GM12891 (cell line): ENCODE measurements at regions not wholly inside any gene's neighbourhood (a gene's known extent, or its start where the extent isn't known, plus 50 kb on each side); places are given as distances from the start of the nearest gene placed in this dataset.
"Not testable (repeated sequence)": the region's sequence is repeated elsewhere in the genome, so short reads cannot be mapped to it uniquely, and the experiment has no call there.

Experiments used
- DNase-seq: peaks from one replicate; pipeline ENCODE4 v3.0.0; 2011; ENCODE audit warnings: low spot score; ENCODE audit not compliant: insufficient read length
- FAIRE-seq: peaks from 2 replicates; lab custom pipeline; 2011; peaks lifted over from hg19 to GRCh38; lab: Jason Lieb, UNC
- PAX5 ChIP-seq: IDR thresholded peaks from 2 replicates; pipeline ENCODE4 v1.6.1; 2011; ENCODE audit warnings: low read length, moderate library complexity, mild to moderate bottlenecking; ENCODE audit not compliant: insufficient read depth, severe bottlenecking
- POLR2A ChIP-seq: IDR thresholded peaks from 2 replicates; pipeline ENCODE4 v1.6.1; 2011; ENCODE audit warnings: low read depth, low read length, control low read depth
- POLR2AphosphoS5 ChIP-seq: IDR thresholded peaks from 2 replicates; pipeline ENCODE4 v1.6.1; 2011; ENCODE audit warnings: low read depth, low read length, control low read depth
- POU2F2 ChIP-seq: IDR thresholded peaks from 2 replicates; pipeline ENCODE4 v1.6.1; 2011; ENCODE audit warnings: low read depth, mild to moderate bottlenecking, control low read depth, low read length, moderate library complexity
- SPI1 ChIP-seq: IDR thresholded peaks from 2 replicates; pipeline ENCODE4 v1.6.1; 2011; ENCODE audit warnings: low read depth, low read length, control low read depth
- TAF1 ChIP-seq: IDR thresholded peaks from 2 replicates; pipeline ENCODE4 v1.6.1; 2011; ENCODE audit warnings: low read depth, low read length, control low read depth

- no peak for FAIRE-seq
- DNase-seq: no peak
- TF ChIP-seq POLR2AphosphoS5 (no peak), POLR2A (no peak), SPI1 (no peak), PAX5 (no peak), TAF1 (no peak), POU2F2 (no peak)
Observed at GRCh38 chr13:72561791-72562190, 165.6 kb downstream of the MZT1 start.

- TF ChIP-seq SPI1: no peak
- TF ChIP-seq TAF1: no peak
- no peak for TF ChIP-seq POU2F2
- TF ChIP-seq POLR2A: no peak
- TF ChIP-seq POLR2AphosphoS5: no peak
- no peak for TF ChIP-seq PAX5
- DNase-seq (no peak), FAIRE-seq (no peak)
Observed at GRCh38 chr13:72559716-72560115, 167.7 kb downstream of the MZT1 start.

- FAIRE-seq: no peak
- TF ChIP-seq POLR2AphosphoS5: no peak
- TF ChIP-seq TAF1: no peak
- no peak for TF ChIP-seq POU2F2
- TF ChIP-seq PAX5: no peak
- TF ChIP-seq SPI1: no peak
- no peak for TF ChIP-seq POLR2A
- no peak for DNase-seq
Observed at GRCh38 chr13:72556945-72557344, 170.5 kb downstream of the MZT1 start.

GRCh38 chr13:72555601-72556000, 171.8 kb downstream of the MZT1 start:
- no peak for DNase-seq
- no peak for FAIRE-seq
- no peak for TF ChIP-seq PAX5
- no peak for TF ChIP-seq SPI1
- TF ChIP-seq TAF1: no peak
- TF ChIP-seq POU2F2: no peak
- no peak for TF ChIP-seq POLR2AphosphoS5
- TF ChIP-seq POLR2A: no peak

- TF ChIP-seq PAX5 (no peak), POLR2A (no peak), POU2F2 (no peak), TAF1 (no peak), POLR2AphosphoS5 (no peak), SPI1 (no peak)
- FAIRE-seq (no peak), DNase-seq (no peak)
Observed at GRCh38 chr13:72552731-72553130, 174.7 kb downstream of the MZT1 start.

GRCh38 chr13:72545895-72546294, 181.5 kb downstream of the MZT1 start:
- not testable (repeated sequence) for FAIRE-seq, DNase-seq

GRCh38 chr13:72545030-72545719, 182.3 kb downstream of the MZT1 start:
- TF ChIP-seq TAF1: no peak
- TF ChIP-seq POLR2AphosphoS5: no peak
- TF ChIP-seq POU2F2: no peak
- no peak for TF ChIP-seq PAX5
- no peak for TF ChIP-seq POLR2A
- no peak for TF ChIP-seq SPI1
- FAIRE-seq (no peak), DNase-seq (no peak)

GRCh38 chr13:72544042-72544441, 183.4 kb downstream of the MZT1 start:
- FAIRE-seq: no peak
- no peak for DNase-seq
- TF ChIP-seq TAF1: no peak
- TF ChIP-seq POLR2A: no peak
- no peak for TF ChIP-seq SPI1
- no peak for TF ChIP-seq PAX5
- TF ChIP-seq POU2F2: no peak
- no peak for TF ChIP-seq POLR2AphosphoS5

- FAIRE-seq: no peak
- DNase-seq: no peak
- TF ChIP-seq PAX5 (no peak), SPI1 (no peak), POU2F2 (no peak), POLR2AphosphoS5 (no peak)
Observed at GRCh38 chr13:72542241-72542640, 185.2 kb downstream of the MZT1 start.

- FAIRE-seq (no peak), DNase-seq (no peak)
- TF ChIP-seq PAX5: no peak
- TF ChIP-seq POU2F2: no peak
- TF ChIP-seq SPI1: no peak
- TF ChIP-seq POLR2AphosphoS5: no peak
- no peak for TF ChIP-seq POLR2A
- no peak for TF ChIP-seq TAF1
Observed at GRCh38 chr13:72541674-72542073, 185.8 kb downstream of the MZT1 start.
